ENCODE measurements at regions not wholly inside any gene's neighbourhood (a gene's known extent, or its start where the extent isn't known, plus 50 kb on each side); places are given as distances from the start of the nearest gene placed in this dataset.

DNA sequence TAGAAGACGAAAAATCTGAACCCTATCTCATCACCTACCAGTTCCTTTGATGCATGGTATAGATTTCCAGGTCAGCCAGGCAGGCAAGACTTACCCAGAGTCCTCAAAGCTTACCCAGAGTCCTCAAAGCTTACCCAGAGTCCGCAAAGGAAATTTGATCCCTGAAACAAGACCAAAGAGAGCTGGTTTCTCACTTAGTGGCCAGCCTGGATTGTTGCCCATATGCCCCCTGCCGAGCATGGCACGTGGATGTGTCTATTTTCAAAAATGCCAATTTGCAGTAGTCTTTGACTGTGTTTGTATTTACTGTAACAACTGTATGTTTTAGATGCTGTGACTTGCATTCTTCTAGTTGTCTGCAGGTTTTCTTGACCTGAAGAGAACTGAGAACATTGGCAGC lies 120.2 kb upstream of the STARD3NL start:
- Mint-ChIP-seq H3K4me1 (no peaks in the 10 kb centered on the region), H3K4me3 (no peak overlapping the region), H3K9me3 (no peaks in the 10 kb centered on the region), H3K36me3 (no peaks in the 10 kb centered on the region), H3K27me3 (ENCODE audit: low read depth) (peaks cover 27% of the 10 kb centered on the region), H3K27ac (no peak overlapping the region)
- DNase-seq (ENCODE audit: low spot score in 2 of 2, unreplicated experiment in 2 of 2): no peak
- TF ChIP-seq CTCF (IDR thresholded peaks at IDR 0.05; ENCODE audit: unreplicated experiment): no peak

- no peak for TF ChIP-seq CTCF (IDR thresholded peaks at IDR 0.05; ENCODE audit: unreplicated experiment)
- Mint-ChIP-seq H3K27me3 (ENCODE audit: low read depth) (peaks cover 28% of the 10 kb centered on the region), H3K4me3 (no peak overlapping the region), H3K9me3 (no peaks in the 10 kb centered on the region), H3K36me3 (no peaks in the 10 kb centered on the region), H3K4me1 (no peaks in the 10 kb centered on the region), H3K27ac (no peak overlapping the region)
- no peak for DNase-seq (ENCODE audit: low spot score in 2 of 2, unreplicated experiment in 2 of 2)
These were observed 117.9 kb upstream of the STARD3NL start for GRCh38 chr7:38060116-38060515.

GRCh38 chr7:38060637-38061036 lies 117.4 kb upstream of the STARD3NL start:
- Mint-ChIP-seq H3K27me3 (ENCODE audit: low read depth) (peaks cover 28% of the 10 kb centered on the region), H3K36me3 (no peaks in the 10 kb centered on the region), H3K4me1 (no peaks in the 10 kb centered on the region), H3K9me3 (no peaks in the 10 kb centered on the region), H3K4me3 (no peak overlapping the region), H3K27ac (no peak overlapping the region)
- no peak for DNase-seq (ENCODE audit: low spot score in 2 of 2, unreplicated experiment in 2 of 2)
- no peak for TF ChIP-seq CTCF (IDR thresholded peaks at IDR 0.05; ENCODE audit: unreplicated experiment)

DNA sequence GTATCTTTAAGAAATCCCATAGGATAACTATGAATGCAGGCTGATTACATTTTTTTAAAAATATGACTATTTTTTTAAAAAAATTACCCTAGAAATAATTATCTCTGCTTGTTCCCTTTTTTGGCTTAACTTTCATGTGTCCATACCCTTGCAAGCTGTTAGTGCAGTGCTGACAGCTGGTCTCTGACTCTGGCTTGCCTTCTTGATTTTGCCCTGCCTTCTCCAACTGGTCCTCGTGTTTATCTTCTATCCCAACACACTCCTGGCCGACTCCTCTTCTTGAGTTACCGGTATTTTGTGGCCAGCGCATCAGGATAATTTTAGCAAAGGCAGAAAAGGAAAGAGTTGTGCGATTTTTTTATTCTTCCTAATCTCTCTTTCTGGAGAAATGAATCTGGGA lies 111.7 kb upstream of the STARD3NL start:
- DNase-seq (ENCODE audit: low spot score in 2 of 2, unreplicated experiment in 2 of 2): no peak
- Mint-ChIP-seq H3K27me3 (ENCODE audit: low read depth) (peaks cover 27% of the 10 kb centered on the region), H3K27ac (no peak overlapping the region), H3K4me1 (peaks cover 3% of the 10 kb centered on the region), H3K9me3 (no peaks in the 10 kb centered on the region), H3K4me3 (no peak overlapping the region), H3K36me3 (no peaks in the 10 kb centered on the region)
- no peak for TF ChIP-seq CTCF (IDR thresholded peaks at IDR 0.05; ENCODE audit: unreplicated experiment)

DNA sequence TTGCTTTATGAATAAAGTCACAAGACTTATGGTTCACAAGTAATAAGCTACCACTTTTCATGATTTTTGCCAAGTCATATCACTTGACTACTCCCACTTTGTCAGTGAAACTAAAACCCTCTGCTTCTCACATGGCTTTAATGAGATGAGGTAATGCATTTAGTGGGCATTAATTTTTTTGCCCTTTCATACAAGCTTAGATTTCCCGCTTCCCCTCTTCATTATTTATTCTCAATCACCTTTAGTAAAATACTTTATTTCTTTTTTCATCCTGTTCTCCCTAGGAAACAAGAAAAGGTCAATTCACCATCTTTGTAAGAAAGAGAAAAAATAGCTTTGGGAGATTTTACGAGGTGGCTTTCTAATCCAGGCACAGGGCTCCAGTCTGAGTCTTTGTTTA lies 109.6 kb upstream of the STARD3NL start:
- Mint-ChIP-seq H3K36me3 (no peaks in the 10 kb centered on the region), H3K27ac (no peak overlapping the region), H3K4me3 (no peak overlapping the region), H3K27me3 (ENCODE audit: low read depth) (peaks cover 19% of the 10 kb centered on the region), H3K9me3 (no peaks in the 10 kb centered on the region), H3K4me1 (peaks cover 3% of the 10 kb centered on the region)
- no peak for DNase-seq (ENCODE audit: low spot score in 2 of 2, unreplicated experiment in 2 of 2)
- TF ChIP-seq CTCF (IDR thresholded peaks at IDR 0.05; ENCODE audit: unreplicated experiment): no peak

DNA sequence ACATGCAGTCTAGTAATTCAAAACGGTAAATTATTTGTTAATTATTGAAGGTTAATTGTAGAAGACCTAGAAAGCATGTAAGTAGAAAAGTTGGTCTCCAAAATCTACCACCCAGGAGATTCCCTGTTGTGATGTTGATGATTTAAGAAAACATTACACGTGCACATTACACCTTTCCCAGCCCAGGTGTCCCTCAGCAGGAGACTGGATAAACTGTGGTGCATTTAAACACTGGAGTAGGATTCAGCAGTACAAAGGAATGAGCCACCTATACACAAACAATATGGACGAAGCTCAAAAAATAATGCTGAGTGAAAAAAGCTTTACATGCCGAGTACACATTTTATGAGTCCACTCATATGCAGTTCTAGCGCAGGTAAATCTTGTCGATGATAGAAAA lies 109.0 kb upstream of the STARD3NL start:
- H3K9me3 Mint-ChIP-seq: no peaks in the 10 kb centered on the region
- no peak overlapping the region for H3K27ac Mint-ChIP-seq
- no peak for TF ChIP-seq CTCF (IDR thresholded peaks at IDR 0.05; ENCODE audit: unreplicated experiment)
- H3K4me3 Mint-ChIP-seq: no peak overlapping the region
- peaks cover 21% of the 10 kb centered on the region for H3K27me3 Mint-ChIP-seq (ENCODE audit: low read depth)
- no peaks in the 10 kb centered on the region for H3K36me3 Mint-ChIP-seq
- DNase-seq (ENCODE audit: low spot score in 2 of 2, unreplicated experiment in 2 of 2): no peak
- peaks cover 3% of the 10 kb centered on the region for H3K4me1 Mint-ChIP-seq

Measured in mesothelial cell of epicardium (in vitro differentiated cells).